GM23248 (cell line): ENCODE measurements at regions not wholly inside any gene's neighbourhood (a gene's known extent, or its start where the extent isn't known, plus 50 kb on each side); places are given as distances from the start of the nearest gene placed in this dataset.

Experiments
- DNase-seq: peaks from one replicate; pipeline ENCODE4 v3.0.0-alpha.2; 2015
- H2AFZ ChIP-seq: fragments of 200-600 bp; sonication (generic); 2 replicates; pipeline ENCODE4 v1.6.1; 2016; ENCODE audit warnings: antibody characterized with exemption
- H3F3A ChIP-seq: fragments of 200-600 bp; sonication (generic); 2 replicates; pipeline ENCODE4 v1.6.1; 2016; ENCODE audit warnings: mild to moderate bottlenecking, antibody characterized with exemption, mixed run types; ENCODE audit not compliant: insufficient read depth
- H3K27ac ChIP-seq: fragments of 200-600 bp; sonication (generic); 2 replicates; pipeline ENCODE4 v1.5.1; 2016; ENCODE audit warnings: mild to moderate bottlenecking
- H3K27me3 ChIP-seq: fragments of 200-600 bp; sonication (generic); replicated peaks from 2 replicates; pipeline ENCODE4 v1.6.1; 2016; ENCODE audit warnings: mild to moderate bottlenecking; ENCODE audit not compliant: insufficient read depth
- H3K36me3 ChIP-seq: fragments of 200-600 bp; sonication (generic); 2 replicates; pipeline ENCODE4 v1.6.1; 2016; ENCODE audit warnings: low read depth, mild to moderate bottlenecking
- H3K4me1 ChIP-seq: fragments of 200-600 bp; sonication (generic); 2 replicates; pipeline ENCODE4 v1.6.1; 2016; ENCODE audit warnings: mild to moderate bottlenecking; ENCODE audit not compliant: insufficient read depth
- H3K4me2 ChIP-seq: fragments of 200-600 bp; sonication (generic); one replicate; pipeline ENCODE4 v1.6.1; 2016; ENCODE audit warnings: mild to moderate bottlenecking; ENCODE audit not compliant: unreplicated experiment
- H3K4me3 ChIP-seq: fragments of 200-600 bp; sonication (generic); 2 replicates; pipeline ENCODE4 v1.5.1; 2016; ENCODE audit warnings: mild to moderate bottlenecking
- H3K79me2 ChIP-seq: fragments of 200-600 bp; sonication (generic); 2 replicates; pipeline ENCODE4 v1.6.1; 2016; ENCODE audit warnings: mild to moderate bottlenecking; ENCODE audit not compliant: insufficient read depth
- H3K9ac ChIP-seq: fragments of 200-600 bp; sonication (generic); 2 replicates; pipeline ENCODE4 v1.6.1; 2016; ENCODE audit warnings: mild to moderate bottlenecking
- H3K9me2 ChIP-seq: fragments of 200-600 bp; sonication (generic); 2 replicates; pipeline ENCODE4 v1.6.1; 2016; ENCODE audit warnings: mixed run types, mild to moderate bottlenecking, moderate library complexity; ENCODE audit not compliant: insufficient read depth
- H3K9me3 ChIP-seq: fragments of 200-600 bp; sonication (generic); one replicate; pipeline ENCODE4 v1.6.1; 2017; ENCODE audit warnings: low read depth
- H4K20me1 ChIP-seq: fragments of 200-600 bp; sonication (generic); 2 replicates; pipeline ENCODE4 v1.6.0; 2016; ENCODE audit not compliant: insufficient read depth
- EZH2 ChIP-seq: fragments of 200-600 bp; sonication (generic); IDR thresholded peaks from 2 replicates; pipeline ENCODE4 v1.6.1; 2018; ENCODE audit warnings: antibody characterized with exemption, mild to moderate bottlenecking; ENCODE audit not compliant: insufficient read depth, poor library complexity, severe bottlenecking
- EZH2phosphoT487 ChIP-seq: fragments of 200-600 bp; sonication (generic); IDR thresholded peaks from 2 replicates; pipeline ENCODE4 v1.6.1; 2018; ENCODE audit warnings: antibody characterized with exemption, moderate library complexity, mild to moderate bottlenecking, low read depth; ENCODE audit not compliant: insufficient read depth
- WGBS, 2 experiments: methylation state at CpG; one replicate each; pipeline ENCODE4 v1.1.6; 2015 to 2017; ENCODE audit warnings: low lambda C conversion rate in 2 of 2, low coverage in 1 of 2; ENCODE audit errors: missing lambda C conversion rate in 2 of 2; 5-methylcytosine and 5-hydroxymethylcytosine counted together
- in situ Hi-C: fragments of 300-500 bp; cut with MboI; formaldehyde crosslinking; loops from 2 replicates; pipeline ENCODE4 v1.15.0; 2020

DNA sequence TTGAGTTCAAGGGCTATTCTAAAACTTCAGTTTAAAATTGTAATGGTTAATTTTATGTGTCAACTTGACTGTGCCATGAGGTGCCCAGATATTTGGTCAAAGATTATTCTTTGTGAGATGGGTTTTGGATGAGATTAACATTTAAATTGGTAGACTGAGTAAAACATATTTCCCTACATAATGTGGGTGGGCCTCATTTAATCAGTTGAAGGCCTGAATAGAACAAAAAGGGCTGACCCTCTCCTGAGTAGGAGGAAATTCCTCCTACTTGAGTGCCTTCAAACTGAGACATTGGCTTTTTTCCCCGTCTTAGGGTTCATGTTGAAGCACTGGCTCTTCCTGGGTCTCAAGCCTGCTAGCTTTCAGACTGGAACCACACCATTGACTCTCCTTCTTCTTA is 89.6 kb upstream of the FAM9A start:
- H3K79me2 ChIP-seq: no peaks in the 10 kb centered on the region
- no peak for DNase-seq
- H3K4me1 ChIP-seq: no peaks in the 10 kb centered on the region
- no peaks in the 10 kb centered on the region for H3K9me2 ChIP-seq
- no peak overlapping the region for H3K4me2 ChIP-seq
- no peaks in the 10 kb centered on the region for H3K27me3 ChIP-seq
- no peaks in the 10 kb centered on the region for H3K9me3 ChIP-seq
- no peak overlapping the region for H2AFZ ChIP-seq
- TF ChIP-seq EZH2phosphoT487 (no peak), EZH2 (no peak)
- H3K9ac ChIP-seq: no peak overlapping the region
- WGBS, 2 experiments: 64% methylated on average over 1 of the region's 1 CpG; no CpG with 5 or more reads in 1 of the 2 experiments
- H3K27ac ChIP-seq: no peak overlapping the region
- no peaks in the 10 kb centered on the region for H3F3A ChIP-seq
- H3K4me3 ChIP-seq: no peak overlapping the region
- H4K20me1 ChIP-seq: no peaks in the 10 kb centered on the region
- H3K36me3 ChIP-seq: no peaks in the 10 kb centered on the region
- in situ Hi-C loops: no loop called here

DNA sequence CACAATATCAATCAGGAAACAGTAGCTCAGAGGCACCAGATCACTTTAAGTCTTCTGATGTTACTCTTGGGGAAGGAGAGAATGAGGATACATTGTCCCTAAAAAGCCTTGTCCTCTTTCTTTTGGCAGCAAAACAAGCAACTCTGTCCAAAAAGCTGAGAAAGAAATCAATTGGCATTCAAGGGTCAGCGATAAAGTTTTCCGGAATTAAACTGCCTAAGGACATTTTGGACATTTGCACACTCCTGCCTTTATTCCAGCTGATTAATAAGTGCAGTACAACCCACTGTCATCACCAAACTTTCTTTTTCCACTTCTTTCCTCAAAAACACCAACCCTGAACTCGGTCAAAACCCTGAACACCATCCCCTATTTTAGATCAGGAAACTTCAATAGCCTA is 85.8 kb upstream of the FAM9A start:
- H3K36me3 ChIP-seq: no peaks in the 10 kb centered on the region
- no peaks in the 10 kb centered on the region for H3K9me3 ChIP-seq
- in situ Hi-C loops: no loop called here
- H3K27me3 ChIP-seq: no peaks in the 10 kb centered on the region
- H3K27ac ChIP-seq: no peak overlapping the region
- TF ChIP-seq EZH2: no peak
- TF ChIP-seq EZH2phosphoT487: no peak
- H4K20me1 ChIP-seq: no peaks in the 10 kb centered on the region
- no peak for DNase-seq
- no peaks in the 10 kb centered on the region for H3F3A ChIP-seq
- H3K9me2 ChIP-seq: no peaks in the 10 kb centered on the region
- H3K4me1 ChIP-seq: no peaks in the 10 kb centered on the region
- no peak overlapping the region for H3K4me2 ChIP-seq
- H3K79me2 ChIP-seq: no peaks in the 10 kb centered on the region
- no peak overlapping the region for H3K4me3 ChIP-seq
- no peak overlapping the region for H2AFZ ChIP-seq
- no peak overlapping the region for H3K9ac ChIP-seq
- 13 to 37% methylated on average over 3 of the region's 3 CpGs for WGBS, 2 experiments

- Histone ChIP-seq H3F3A (no peaks in the 10 kb centered on the region), H3K9ac (no peak overlapping the region), H3K79me2 (no peaks in the 10 kb centered on the region), H3K27ac (no peak overlapping the region), H3K4me3 (no peak overlapping the region), H3K36me3 (no peaks in the 10 kb centered on the region), H3K9me2 (no peaks in the 10 kb centered on the region), H4K20me1 (no peaks in the 10 kb centered on the region), H3K4me2 (no peak overlapping the region), H2AFZ (no peak overlapping the region), H3K9me3 (no peaks in the 10 kb centered on the region), H3K4me1 (no peaks in the 10 kb centered on the region), H3K27me3 (no peaks in the 10 kb centered on the region)
- TF ChIP-seq EZH2phosphoT487: no peak
- TF ChIP-seq EZH2: no peak
- WGBS, 2 experiments: 56 to 63% methylated on average over 3 to 4 of the region's 4 CpGs
- DNase-seq: peak; percentile 25
- in situ Hi-C loops: no loop called here
Observed at GRCh38 chrX:8879750-8880149, 78.6 kb upstream of the FAM9A start.

DNA sequence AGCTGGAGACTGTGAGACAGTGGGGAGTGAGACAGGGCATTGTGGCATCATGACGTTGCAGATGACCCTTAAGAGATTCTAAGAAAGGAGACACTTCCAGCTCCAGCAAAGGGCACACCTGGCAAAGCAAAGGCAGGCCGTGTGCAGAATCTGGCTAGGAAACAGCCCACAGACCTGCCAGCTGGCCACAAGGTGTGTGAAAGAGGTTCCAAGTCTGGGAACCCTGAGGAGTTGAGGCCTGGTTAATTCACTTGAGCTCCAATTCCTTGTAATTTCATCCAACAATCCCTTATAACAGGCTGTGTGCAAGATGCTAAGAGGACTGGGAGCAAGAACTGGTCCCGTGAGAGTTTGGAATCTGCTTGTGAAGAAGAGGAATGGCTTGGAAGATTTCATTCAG is 72.8 kb upstream of the FAM9A start:
- Histone ChIP-seq H3K9me2 (no peaks in the 10 kb centered on the region), H3K27ac (no peak overlapping the region), H3K36me3 (no peaks in the 10 kb centered on the region), H3F3A (peaks cover 13% of the 10 kb centered on the region; the same call in 1 of the 2 replicates), H3K4me2 (no peak overlapping the region), H3K9me3 (no peaks in the 10 kb centered on the region), H3K79me2 (no peaks in the 10 kb centered on the region), H3K4me1 (peaks cover 20% of the 10 kb centered on the region), H4K20me1 (no peaks in the 10 kb centered on the region), H3K9ac (no peak overlapping the region), H3K4me3 (no peak overlapping the region), H3K27me3 (no peaks in the 10 kb centered on the region), H2AFZ (no peak overlapping the region)
- in situ Hi-C loops: no loop called here
- TF ChIP-seq EZH2phosphoT487: no peak
- no peak for TF ChIP-seq EZH2
- 75 to 77% methylated on average over 2 to 3 of the region's 3 CpGs for WGBS, 2 experiments
- DNase-seq: no peak

GRCh38 chrX:8873102-8873501 is 71.9 kb upstream of the FAM9A start:
- H3F3A ChIP-seq: peaks cover 20% of the 10 kb centered on the region; the same call in 1 of the 2 replicates
- H3K4me3 ChIP-seq: no peak overlapping the region
- in situ Hi-C loops: no loop called here
- H3K9me3 ChIP-seq: no peaks in the 10 kb centered on the region
- peaks cover 27% of the 10 kb centered on the region for H3K4me1 ChIP-seq
- no peak overlapping the region for H3K9ac ChIP-seq
- H3K9me2 ChIP-seq: no peaks in the 10 kb centered on the region
- no peak overlapping the region for H2AFZ ChIP-seq
- TF ChIP-seq EZH2: no peak
- no peak for TF ChIP-seq EZH2phosphoT487
- H3K4me2 ChIP-seq: no peak overlapping the region
- no peaks in the 10 kb centered on the region for H3K36me3 ChIP-seq
- DNase-seq: no peak
- H3K27me3 ChIP-seq: no peaks in the 10 kb centered on the region
- H3K27ac ChIP-seq: no peak overlapping the region
- no peaks in the 10 kb centered on the region for H3K79me2 ChIP-seq
- H4K20me1 ChIP-seq: no peaks in the 10 kb centered on the region
- 69 to 100% methylated on average over 1 to 2 of the region's 2 CpGs for WGBS, 2 experiments
